HCT116 (cell line): ENCODE measurements at regions not wholly inside any gene's neighbourhood (a gene's known extent, or its start where the extent isn't known, plus 50 kb on each side); places are given as distances from the start of the nearest gene placed in this dataset.

Source experiments
- ATAC-seq: fragments of 200-7000 bp; cut with Tn5 transposase; 2 replicates; pipeline ENCODE4 v1.9.1; 2020; ENCODE audit warnings: mild to moderate bottlenecking, moderate library complexity
- BruUV-seq: library from RNA; stranded (reverse); fragments of 400-500 nt; replicated peaks from 2 replicates; lab custom pipeline; 2021; lab: Mats Ljungman, UMichigan
- CTCF ChIA-PET: fragments of 300-600 bp; sonication (Branson Sonifier 250); formaldehyde crosslinking; loops from one replicate; lab custom pipeline; 2021; ENCODE audit warnings: antibody characterized with exemption; lab: Charles Lee
- POLR2A ChIA-PET: fragments of 300-600, 350-600 bp; sonication (Branson Sonifier 250); formaldehyde crosslinking; loops from one replicate; lab custom pipeline; 2021; ENCODE audit warnings: antibody characterized with exemption; lab: Charles Lee
- RAD21 ChIA-PET, 2 experiments: fragments of 300-600 bp; sonication (Branson Sonifier 250); formaldehyde crosslinking; loops; one replicate each; lab custom pipeline; 2023; ENCODE audit warnings: low total read pairs in 2 of 2; ENCODE audit not compliant: uncharacterized antibody in 2 of 2, unreplicated experiment in 2 of 2, low non-redundant PET in 1 of 2; lab: Charles Lee
- DNase-seq: peaks from one replicate; pipeline ENCODE4 v3.0.0-alpha.2; 2010; ENCODE audit warnings: low read depth, low spot score
- H2AFZ ChIP-seq: fragments of 200-600 bp; shearing (Covaris generic), sonication (generic); 2 replicates; pipeline ENCODE4 v1.6.1; 2017; ENCODE audit warnings: low read depth, mixed run types, mixed read lengths, antibody characterized with exemption, low read length; ENCODE audit not compliant: poor library complexity, severe bottlenecking
- H3K27ac ChIP-seq: 2 replicates; pipeline ENCODE4 v1.5.1; 2012; ENCODE audit warnings: low read depth, low read length
- H3K27me3 ChIP-seq: fragments of 200-600 bp; sonication (generic); 2 replicates; pipeline ENCODE4 v1.6.1; 2016; ENCODE audit warnings: mixed run types, low read length, mixed read lengths; ENCODE audit not compliant: insufficient read depth
- H3K36me3 ChIP-seq, 2 experiments: fragments of 200-500 bp in 1 of 2; fragments of 200-600 bp in 1 of 2; sonication (Bioruptor generic) in 1 of 2; sonication (generic) in 1 of 2; 2 replicates each; pipeline versions ENCODE4 v1.5.1 to v1.6.1; 2014 to 2016; ENCODE audit warnings: low read length in 2 of 2, inconsistent platforms in 1 of 2, mixed read lengths in 1 of 2, mixed run types in 1 of 2; ENCODE audit not compliant: insufficient read depth in 2 of 2, control insufficient read depth in 1 of 2
- H3K4me1 ChIP-seq, 2 experiments: fragments of 200-600 bp in 1 of 2; sonication (generic) in 1 of 2; 2 replicates each; pipeline versions ENCODE4 v1.5.1 to v1.6.1; 2012 to 2017; ENCODE audit warnings: low read length in 2 of 2, inconsistent platforms in 1 of 2, mild to moderate bottlenecking in 1 of 2, mixed read lengths in 1 of 2, mixed run types in 1 of 2, moderate library complexity in 1 of 2; ENCODE audit not compliant: insufficient read depth in 2 of 2, control insufficient read depth in 1 of 2
- H3K4me2 ChIP-seq: fragments of 200-600 bp; sonication (generic); 2 replicates; pipeline ENCODE4 v1.6.1; 2017; ENCODE audit warnings: mixed run types, low read length, mixed read lengths
- H3K4me3 ChIP-seq, 2 experiments: fragments of 200-600 bp in 1 of 2; sonication (generic) in 1 of 2; replicated peaks in 1 of 2; 2 replicates each; pipeline ENCODE4 v1.5.1; 2011 to 2016; ENCODE audit warnings: low read length in 2 of 2, control low read depth in 1 of 2, low read depth in 1 of 2, mild to moderate bottlenecking in 1 of 2, mixed read lengths in 1 of 2, mixed run types in 1 of 2
- H3K79me2 ChIP-seq: fragments of 200-600 bp; sonication (generic); 2 replicates; pipeline ENCODE4 v1.6.1; 2017; ENCODE audit warnings: mild to moderate bottlenecking, mixed run types, low read length, moderate library complexity, mixed read lengths; ENCODE audit not compliant: insufficient read depth
- H3K9ac ChIP-seq: fragments of 200-600 bp; sonication (generic); 2 replicates; pipeline ENCODE4 v1.6.1; 2016; ENCODE audit warnings: low read length, mixed read lengths
- H3K9me2 ChIP-seq: fragments of 200-600 bp; sonication (generic), shearing (Covaris generic); 2 replicates; pipeline ENCODE4 v1.6.1; 2017; ENCODE audit warnings: mixed run types, mild to moderate bottlenecking, moderate library complexity; ENCODE audit not compliant: insufficient read depth
- H3K9me3 ChIP-seq, 2 experiments: fragments of 200-500 bp in 1 of 2; fragments of 200-600 bp in 1 of 2; sonication (Bioruptor generic) in 1 of 2; sonication (generic) in 1 of 2; 2 replicates each; pipeline ENCODE4 v1.6.1; 2014 to 2017; ENCODE audit warnings: low read length in 2 of 2, mixed read lengths in 2 of 2, inconsistent platforms in 1 of 2, low read depth in 1 of 2, mild to moderate bottlenecking in 1 of 2, mixed run types in 1 of 2, moderate library complexity in 1 of 2; ENCODE audit not compliant: control insufficient read depth in 1 of 2, insufficient read depth in 1 of 2
- H4K20me1 ChIP-seq: fragments of 200-600 bp; sonication (generic), shearing (Covaris generic); 2 replicates; pipeline ENCODE4 v1.6.1; 2017; ENCODE audit warnings: mixed run types, mild to moderate bottlenecking, moderate library complexity; ENCODE audit not compliant: insufficient read depth
- CBX3 ChIP-seq: IDR thresholded peaks from 2 replicates; pipeline ENCODE4 v1.6.1; 2012; ENCODE audit warnings: low read depth
- CTCF ChIP-seq, 3 experiments: fragments of 200-600 bp in 1 of 3; sonication (generic) in 1 of 3; IDR thresholded peaks in 2 of 3; conservative IDR thresholded peaks in 1 of 3; 2 replicates each; pipeline ENCODE4 v1.5.1; 2012 to 2017; ENCODE audit warnings: low read depth in 2 of 3, low read length in 2 of 3, antibody characterized with exemption in 1 of 3, borderline replicate concordance in 1 of 3, control low read depth in 1 of 3, mild to moderate bottlenecking in 1 of 3, mixed read lengths in 1 of 3, mixed run types in 1 of 3, moderate library complexity in 1 of 3; ENCODE audit not compliant: insufficient read depth in 1 of 3
- ELF1 ChIP-seq: IDR thresholded peaks from 2 replicates; pipeline ENCODE4 v1.6.1; 2012; ENCODE audit warnings: low read depth, borderline replicate concordance
- POLR2AphosphoS5 ChIP-seq: IDR thresholded peaks from 2 replicates; pipeline ENCODE4 v1.6.1; 2011; ENCODE audit warnings: mild to moderate bottlenecking, low read depth, low read length, moderate library complexity
- RAD21 ChIP-seq: IDR thresholded peaks from 2 replicates; pipeline ENCODE4 v1.6.1; 2012; ENCODE audit warnings: low read depth, mild to moderate bottlenecking
- REST ChIP-seq: IDR thresholded peaks from 2 replicates; pipeline ENCODE4 v1.6.1; 2012; ENCODE audit warnings: low read depth
- SP1 ChIP-seq: IDR thresholded peaks from 2 replicates; pipeline ENCODE4 v1.6.1; 2012; ENCODE audit warnings: low read depth
- SRF ChIP-seq: IDR thresholded peaks from 2 replicates; pipeline ENCODE4 v1.6.1; 2012; ENCODE audit warnings: low read depth
- YY1 ChIP-seq: IDR thresholded peaks from 2 replicates; pipeline ENCODE4 v1.6.1; 2011; ENCODE audit warnings: low read length, low read depth, moderate library complexity, mild to moderate bottlenecking; ENCODE audit not compliant: insufficient replicate concordance; ENCODE audit errors: extremely low read depth
- ZBTB33 ChIP-seq: IDR thresholded peaks from 2 replicates; pipeline ENCODE4 v1.6.1; 2011; ENCODE audit warnings: mild to moderate bottlenecking, low read length, moderate library complexity; ENCODE audit not compliant: insufficient replicate concordance; ENCODE audit errors: extremely low read depth
- ZFX ChIP-seq: fragments of 450-650 bp; IDR thresholded peaks from 2 replicates; pipeline ENCODE4 v1.6.1; 2017
- ZNF274 ChIP-seq: fragments of 200-500 bp; sonication (Bioruptor generic); IDR thresholded peaks from 2 replicates; pipeline ENCODE4 v1.6.1; 2014; ENCODE audit warnings: mild to moderate bottlenecking, low read depth, low read length, inconsistent platforms
- intact Hi-C: fragments of 100-400 bp; cut with micrococcal nuclease; formaldehyde crosslinking; loops from 2 replicates; pipeline ENCODE4 v1.10.0; 2022

- TF ChIP-seq SRF (no peak), CBX3 (no peak), YY1 (no peak), ZNF274 (no peak), ZFX (no peak), REST (no peak), SP1 (no peak), RAD21 (no peak)
- no peak overlapping the region for H2AFZ ChIP-seq
- ChIA-PET CTCF (no interaction called here), RAD21 (no interaction called here), POLR2A (no interaction called here)
- no TSS peak for BruUV-seq
- ATAC-seq (no peak), DNase-seq (no peak)
- H3K4me1 ChIP-seq, result no peaks in the 10 kb centered on the region
- no peak overlapping the region for H3K9ac ChIP-seq
- H3K27me3 ChIP-seq, result no peaks in the 10 kb centered on the region
- no peaks in the 10 kb centered on the region for H3K79me2 ChIP-seq
- no peaks in the 10 kb centered on the region for H3K9me3 ChIP-seq
- H3K36me3 ChIP-seq, result no peaks in the 10 kb centered on the region
- no peak overlapping the region for H3K4me3 ChIP-seq
- H4K20me1 ChIP-seq, result no peaks in the 10 kb centered on the region
- intact Hi-C loops, result no loop called here
- H3K27ac ChIP-seq, result no peak overlapping the region
- H3K9me2 ChIP-seq, result no peaks in the 10 kb centered on the region
- H3K4me2 ChIP-seq, result no peak overlapping the region
Observed at GRCh38 chr3:154482507-154482906, 52.5 kb upstream of the GPR149 start.

- Histone ChIP-seq H2AFZ (no peak overlapping the region), H3K27ac (no peak overlapping the region), H4K20me1 (no peaks in the 10 kb centered on the region), H3K9ac (no peak overlapping the region), H3K79me2 (no peaks in the 10 kb centered on the region), H3K4me1 (no peaks in the 10 kb centered on the region), H3K4me3 (no peak overlapping the region), H3K36me3 (no peaks in the 10 kb centered on the region), H3K9me3 (no peaks in the 10 kb centered on the region), H3K27me3 (no peaks in the 10 kb centered on the region), H3K9me2 (no peaks in the 10 kb centered on the region), H3K4me2 (no peak overlapping the region)
- POLR2A ChIA-PET, result no interaction called here
- CTCF ChIA-PET, result no interaction called here
- ATAC-seq (no peak), DNase-seq (no peak)
- no TSS peak for BruUV-seq
- intact Hi-C loops, result no loop called here
- RAD21 ChIA-PET, result no interaction called here
- TF ChIP-seq ELF1 (no peak), CTCF (IDR thresholded peaks at IDR 0.05 in 2 of 3, conservative IDR thresholded peaks at IDR 0.05 in 1 of 3; ENCODE audit: borderline replicate concordance in 1 of 3, insufficient read depth in 1 of 3, low read depth in 2 of 3, low read length in 2 of 3) (no peak), POLR2AphosphoS5 (no peak), ZBTB33 (no peak)
Observed at GRCh38 chr3:154480033-154480432, 50.0 kb upstream of the GPR149 start.
